ENCODE measurements at regions not wholly inside any gene's neighbourhood (a gene's known extent, or its start where the extent isn't known, plus 50 kb on each side); places are given as distances from the start of the nearest gene placed in this dataset.

DNA sequence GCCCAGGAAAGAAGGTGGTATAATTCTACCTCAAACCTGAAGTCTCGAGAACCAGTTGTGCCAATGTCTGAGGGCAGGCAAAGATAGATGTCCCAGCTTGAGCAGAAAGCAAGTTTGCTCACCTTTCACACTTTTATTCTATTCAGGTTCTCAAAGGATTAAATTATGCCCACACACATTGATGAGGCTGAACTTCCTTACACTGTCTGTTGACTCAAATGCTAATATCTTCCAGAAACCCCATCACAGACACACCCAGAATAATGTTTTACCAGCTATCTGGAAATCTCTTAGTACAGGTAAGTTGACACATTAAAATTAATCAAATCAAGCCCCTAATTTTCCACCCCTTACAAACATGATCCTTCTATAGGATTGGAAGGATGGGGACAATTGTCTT lies 605.7 kb downstream of the NUF2 start (continued):
- TF ChIP-seq ZNF416 (tag by site-specific recombination; IDR thresholded peaks at IDR 0.05) (no peak), PRDM1 (tag by site-specific recombination; IDR thresholded peaks at IDR 0.05) (no peak), ZNF654 (tag by site-specific recombination; IDR thresholded peaks at IDR 0.05; ENCODE audit: low read depth) (no peak), ZNF404 (tag by site-specific recombination; IDR thresholded peaks at IDR 0.05) (no peak), YY1 (tag by site-specific recombination; IDR thresholded peaks at IDR 0.05) (no peak), ZNF24 (tag by site-specific recombination; IDR thresholded peaks at IDR 0.05) (no peak)
- TF ChIP-seq, protein P1, sequence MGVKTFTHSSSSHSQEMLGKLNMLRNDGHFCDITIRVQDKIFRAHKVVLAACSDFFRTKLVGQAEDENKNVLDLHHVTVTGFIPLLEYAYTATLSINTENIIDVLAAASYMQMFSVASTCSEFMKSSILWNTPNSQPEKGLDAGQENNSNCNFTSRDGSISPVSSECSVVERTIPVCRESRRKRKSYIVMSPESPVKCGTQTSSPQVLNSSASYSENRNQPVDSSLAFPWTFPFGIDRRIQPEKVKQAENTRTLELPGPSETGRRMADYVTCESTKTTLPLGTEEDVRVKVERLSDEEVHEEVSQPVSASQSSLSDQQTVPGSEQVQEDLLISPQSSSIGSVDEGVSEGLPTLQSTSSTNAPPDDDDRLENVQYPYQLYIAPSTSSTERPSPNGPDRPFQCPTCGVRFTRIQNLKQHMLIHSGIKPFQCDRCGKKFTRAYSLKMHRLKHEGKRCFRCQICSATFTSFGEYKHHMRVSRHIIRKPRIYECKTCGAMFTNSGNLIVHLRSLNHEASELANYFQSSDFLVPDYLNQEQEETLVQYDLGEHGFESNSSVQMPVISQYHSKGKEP (tag by site-specific recombination; IDR thresholded peaks at IDR 0.05) = no peak
- TF ChIP-seq, protein P2, sequence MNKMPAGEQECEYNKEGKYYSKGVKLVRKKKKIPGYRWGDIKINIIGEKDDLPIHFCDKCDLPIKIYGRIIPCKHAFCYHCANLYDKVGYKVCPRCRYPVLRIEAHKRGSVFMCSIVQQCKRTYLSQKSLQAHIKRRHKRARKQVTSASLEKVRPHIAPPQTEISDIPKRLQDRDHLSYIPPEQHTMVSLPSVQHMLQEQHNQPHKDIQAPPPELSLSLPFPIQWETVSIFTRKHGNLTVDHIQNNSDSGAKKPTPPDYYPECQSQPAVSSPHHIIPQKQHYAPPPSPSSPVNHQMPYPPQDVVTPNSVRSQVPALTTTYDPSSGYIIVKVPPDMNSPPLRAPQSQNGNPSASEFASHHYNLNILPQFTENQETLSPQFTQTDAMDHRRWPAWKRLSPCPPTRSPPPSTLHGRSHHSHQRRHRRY (tag by site-specific recombination; IDR thresholded peaks at IDR 0.05) = no peak
- TF ChIP-seq, protein P3, sequence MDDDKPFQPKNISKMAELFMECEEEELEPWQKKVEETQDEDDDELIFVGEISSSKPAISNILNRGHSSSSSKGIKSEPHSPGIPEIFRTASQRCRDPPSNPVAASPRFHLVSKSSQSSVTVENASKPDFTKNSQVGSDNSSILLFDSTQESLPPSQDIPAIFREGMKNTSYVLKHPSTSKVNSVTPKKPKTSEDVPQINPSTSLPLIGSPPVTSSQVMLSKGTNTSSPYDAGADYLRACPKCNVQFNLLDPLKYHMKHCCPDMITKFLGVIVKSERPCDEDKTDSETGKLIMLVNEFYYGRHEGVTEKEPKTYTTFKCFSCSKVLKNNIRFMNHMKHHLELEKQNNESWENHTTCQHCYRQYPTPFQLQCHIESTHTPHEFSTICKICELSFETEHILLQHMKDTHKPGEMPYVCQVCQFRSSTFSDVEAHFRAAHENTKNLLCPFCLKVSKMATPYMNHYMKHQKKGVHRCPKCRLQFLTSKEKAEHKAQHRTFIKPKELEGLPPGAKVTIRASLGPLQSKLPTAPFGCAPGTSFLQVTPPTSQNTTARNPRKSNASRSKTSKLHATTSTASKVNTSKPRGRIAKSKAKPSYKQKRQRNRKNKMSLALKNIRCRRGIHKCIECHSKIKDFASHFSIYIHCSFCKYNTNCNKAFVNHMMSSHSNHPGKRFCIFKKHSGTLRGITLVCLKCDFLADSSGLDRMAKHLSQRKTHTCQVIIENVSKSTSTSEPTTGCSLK (tag by site-specific recombination; IDR thresholded peaks at IDR 0.05) = no peak
- TF ChIP-seq, protein P4, sequence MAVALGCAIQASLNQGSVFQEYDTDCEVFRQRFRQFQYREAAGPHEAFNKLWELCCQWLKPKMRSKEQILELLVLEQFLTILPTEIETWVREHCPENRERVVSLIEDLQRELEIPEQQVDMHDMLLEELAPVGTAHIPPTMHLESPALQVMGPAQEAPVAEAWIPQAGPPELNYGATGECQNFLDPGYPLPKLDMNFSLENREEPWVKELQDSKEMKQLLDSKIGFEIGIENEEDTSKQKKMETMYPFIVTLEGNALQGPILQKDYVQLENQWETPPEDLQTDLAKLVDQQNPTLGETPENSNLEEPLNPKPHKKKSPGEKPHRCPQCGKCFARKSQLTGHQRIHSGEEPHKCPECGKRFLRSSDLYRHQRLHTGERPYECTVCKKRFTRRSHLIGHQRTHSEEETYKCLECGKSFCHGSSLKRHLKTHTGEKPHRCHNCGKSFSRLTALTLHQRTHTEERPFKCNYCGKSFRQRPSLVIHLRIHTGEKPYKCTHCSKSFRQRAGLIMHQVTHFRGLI (tag by site-specific recombination; IDR thresholded peaks at IDR 0.05) = no peak

DNA sequence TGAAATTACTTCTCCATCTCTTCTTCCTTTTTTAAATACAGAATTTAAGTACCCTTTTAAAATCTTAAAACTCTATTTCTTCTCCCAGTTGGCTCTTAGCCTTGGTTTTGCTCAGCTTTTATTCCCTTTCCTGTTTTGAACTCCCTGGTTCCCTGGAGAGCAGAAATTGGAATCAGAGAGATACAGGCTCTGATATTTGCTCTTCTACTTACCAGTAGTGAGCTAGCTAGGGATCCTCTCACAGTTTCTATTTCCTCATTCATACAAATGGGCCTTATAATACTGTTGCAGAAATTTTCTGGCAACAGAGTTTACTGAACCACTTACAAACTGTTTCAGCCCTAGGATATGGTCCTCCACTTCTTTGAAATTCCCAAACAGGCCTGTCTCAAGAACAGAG lies 606.3 kb downstream of the NUF2 start:
- TF ChIP-seq ZNF175 (tag by site-specific recombination; IDR thresholded peaks at IDR 0.05) = no peak
- no peak for TF ChIP-seq ZNF174 (tag by site-specific recombination; IDR thresholded peaks at IDR 0.05)
- TF ChIP-seq ZNF548 (tag by site-specific recombination; IDR thresholded peaks at IDR 0.05) = no peak
- no peak for TF ChIP-seq MZF1 (tag by site-specific recombination; IDR thresholded peaks at IDR 0.05; ENCODE audit: borderline replicate concordance)
- TF ChIP-seq ZNF837 (tag by site-specific recombination; IDR thresholded peaks at IDR 0.05) = no peak
- TF ChIP-seq ZNF558 (tag by site-specific recombination; IDR thresholded peaks at IDR 0.05) = no peak
- TF ChIP-seq ZNF350 (tag by site-specific recombination; IDR thresholded peaks at IDR 0.05) = no peak
- TF ChIP-seq BCL11B (tag by site-specific recombination; IDR thresholded peaks at IDR 0.05; ENCODE audit: low read depth) = no peak
- TF ChIP-seq, protein P5, sequence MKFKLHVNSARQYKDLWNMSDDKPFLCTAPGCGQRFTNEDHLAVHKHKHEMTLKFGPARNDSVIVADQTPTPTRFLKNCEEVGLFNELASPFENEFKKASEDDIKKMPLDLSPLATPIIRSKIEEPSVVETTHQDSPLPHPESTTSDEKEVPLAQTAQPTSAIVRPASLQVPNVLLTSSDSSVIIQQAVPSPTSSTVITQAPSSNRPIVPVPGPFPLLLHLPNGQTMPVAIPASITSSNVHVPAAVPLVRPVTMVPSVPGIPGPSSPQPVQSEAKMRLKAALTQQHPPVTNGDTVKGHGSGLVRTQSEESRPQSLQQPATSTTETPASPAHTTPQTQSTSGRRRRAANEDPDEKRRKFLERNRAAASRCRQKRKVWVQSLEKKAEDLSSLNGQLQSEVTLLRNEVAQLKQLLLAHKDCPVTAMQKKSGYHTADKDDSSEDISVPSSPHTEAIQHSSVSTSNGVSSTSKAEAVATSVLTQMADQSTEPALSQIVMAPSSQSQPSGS (tag by site-specific recombination; IDR thresholded peaks at IDR 0.05; ENCODE audit: low read depth) = no peak
- CTCF ChIA-PET = no interaction called here
- Histone ChIP-seq H3K4me1 (ENCODE audit: control insufficient read depth, insufficient read depth, low read length) (no peaks in the 10 kb centered on the region), H3K9me3 (ENCODE audit: control insufficient read depth, insufficient read depth, low read depth, low read length) (no peaks in the 10 kb centered on the region), H3K36me3 (ENCODE audit: control insufficient read depth in 2 of 2, insufficient read depth in 1 of 2, low read length in 2 of 2) (no peaks in the 10 kb centered on the region), H3K27ac (ENCODE audit: extremely low read depth, low read depth, low read length) (no peak overlapping the region), H3K4me3 (ENCODE audit: low read depth, low read length) (no peak overlapping the region)
- POLR2A ChIA-PET = no interaction called here

All from HEK293 (cell line).